HG02870 (cell line): ENCODE measurements at regions not wholly inside any gene's neighbourhood (a gene's known extent, or its start where the extent isn't known, plus 50 kb on each side); places are given as distances from the start of the nearest gene placed in this dataset.
"Not testable (repeated sequence)": the region's sequence is repeated elsewhere in the genome, so short reads cannot be mapped to it uniquely, and the experiment has no call there.

Source experiments
- ATAC-seq: cut with Tn5 transposase; IDR thresholded peaks from one replicate; pipeline ENCODE4 v1.9.1; 2021; ENCODE audit warnings: mild to moderate bottlenecking, moderate library complexity; ENCODE audit not compliant: unreplicated experiment

DNA sequence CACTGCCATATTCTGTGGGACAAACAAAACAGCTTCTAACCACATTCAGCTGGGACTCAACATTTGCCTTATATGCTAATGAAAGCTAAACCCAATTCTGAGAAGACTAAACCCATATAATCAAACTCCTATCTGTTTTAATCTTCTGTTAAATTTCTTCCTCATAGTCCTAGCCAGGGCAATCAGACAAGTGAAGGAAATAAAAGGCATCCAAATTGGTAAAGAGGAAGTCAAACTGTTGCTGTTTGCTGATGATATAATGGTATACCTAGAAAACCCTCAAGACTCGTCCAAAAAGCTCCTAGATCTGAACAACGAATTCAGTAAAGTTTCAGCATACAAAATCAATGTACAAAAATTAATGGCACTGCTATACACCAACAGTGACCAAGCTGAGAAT, 157.1 kb downstream of the PHLDA1 start:
- ATAC-seq, result no peak

DNA sequence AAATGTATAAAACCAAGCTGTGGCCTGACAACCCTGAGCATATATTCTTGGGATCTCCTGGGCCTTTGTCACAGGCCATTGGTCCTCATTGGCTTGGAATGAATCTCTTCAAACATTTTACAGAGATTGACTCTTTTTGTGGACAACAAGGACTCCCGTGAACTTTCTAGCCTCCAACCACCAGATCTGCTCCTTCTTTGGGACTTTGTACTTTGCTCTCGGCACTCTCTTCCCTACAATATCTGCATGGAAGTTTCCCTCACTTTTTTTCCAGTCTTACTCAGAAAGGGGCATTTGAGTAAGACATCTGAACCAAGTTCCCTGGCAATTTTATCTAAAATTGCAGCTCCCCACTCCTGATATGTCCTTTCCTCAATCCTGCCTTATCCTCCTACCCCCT, 158.8 kb downstream of the PHLDA1 start:
- no peak for ATAC-seq

GRCh38 chr12:75870878-75871277, 160.7 kb downstream of the PHLDA1 start:
- ATAC-seq, result no peak

DNA sequence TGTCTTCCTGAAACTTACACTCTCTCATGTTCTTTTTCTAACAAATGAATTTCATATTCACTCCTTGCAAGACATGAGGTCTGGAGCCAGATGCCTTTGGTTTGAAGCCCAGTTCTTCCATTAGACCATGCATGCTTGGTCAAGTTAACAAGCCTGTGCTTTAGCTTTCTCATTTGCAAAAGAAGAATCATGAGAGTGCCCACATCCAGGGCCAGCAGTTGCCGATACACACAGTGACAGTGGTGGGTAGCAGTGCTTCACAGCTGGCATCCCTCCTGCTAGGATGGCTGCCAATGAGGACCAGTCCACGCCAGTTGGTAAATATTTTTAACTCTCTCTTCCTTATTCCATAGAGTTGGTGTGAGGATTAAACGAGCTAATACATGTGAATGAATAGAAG, 163.1 kb downstream of the PHLDA1 start:
- no peak for ATAC-seq

DNA sequence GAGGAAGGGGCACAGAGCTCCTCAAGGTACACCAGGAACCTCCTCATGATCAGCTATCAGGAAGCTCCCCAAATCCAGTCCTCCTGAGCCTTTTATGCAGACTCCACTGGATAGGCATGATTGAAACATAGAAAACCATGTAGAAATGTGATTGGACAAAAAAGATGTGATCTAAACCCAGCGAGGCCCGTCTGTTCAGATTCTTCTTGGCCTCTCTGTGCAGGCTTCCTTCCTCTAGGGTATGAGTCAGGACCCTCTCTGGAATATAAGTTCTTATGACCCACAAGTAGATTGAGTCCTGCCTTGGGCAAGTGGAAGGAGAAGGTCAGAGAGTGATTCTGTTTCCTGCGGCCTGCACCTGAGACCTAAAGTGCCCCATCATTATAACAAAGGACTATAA, 166.3 kb downstream of the PHLDA1 start:
- no peak for ATAC-seq

GRCh38 chr12:75864161-75864560, 167.4 kb downstream of the PHLDA1 start:
- no peak for ATAC-seq

- no peak for ATAC-seq
Observed at GRCh38 chr12:75863533-75863932, 168.0 kb downstream of the PHLDA1 start.

DNA sequence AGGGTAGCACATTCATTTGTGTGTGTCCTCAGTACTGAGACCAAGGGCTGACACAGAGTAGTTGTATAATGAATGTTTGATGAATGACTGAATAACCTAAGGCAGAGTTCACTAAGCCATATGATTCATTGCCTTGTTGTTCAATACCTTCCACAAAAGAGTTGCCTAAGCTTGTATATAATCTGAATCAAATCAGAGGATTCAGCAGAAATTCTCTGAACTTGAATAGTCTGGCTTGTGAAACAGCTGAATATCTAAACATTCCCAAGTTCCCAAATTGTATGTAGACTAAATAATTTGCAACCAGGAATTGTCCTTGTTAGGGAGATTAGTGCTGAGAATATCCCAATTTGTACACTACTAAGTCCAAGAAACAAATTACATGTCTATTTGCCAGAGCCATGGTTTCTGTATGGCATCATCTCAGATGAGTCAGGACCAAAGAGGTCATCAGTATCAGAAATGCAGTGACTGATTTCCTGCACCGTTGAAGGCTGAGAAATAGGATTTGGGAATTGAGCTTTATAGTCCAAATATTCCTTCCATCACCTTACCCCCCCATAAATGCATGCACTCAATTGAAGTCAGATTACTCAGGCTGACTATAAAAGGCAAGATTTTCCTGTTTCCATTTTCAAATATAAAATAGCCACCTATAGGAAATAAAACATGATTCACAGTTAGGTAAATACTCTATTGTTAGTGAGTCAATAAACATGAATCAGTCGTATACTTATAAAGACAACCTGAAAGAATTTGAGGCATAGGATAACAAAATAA, 168.7 kb downstream of the PHLDA1 start:
- ATAC-seq, result no peak

DNA sequence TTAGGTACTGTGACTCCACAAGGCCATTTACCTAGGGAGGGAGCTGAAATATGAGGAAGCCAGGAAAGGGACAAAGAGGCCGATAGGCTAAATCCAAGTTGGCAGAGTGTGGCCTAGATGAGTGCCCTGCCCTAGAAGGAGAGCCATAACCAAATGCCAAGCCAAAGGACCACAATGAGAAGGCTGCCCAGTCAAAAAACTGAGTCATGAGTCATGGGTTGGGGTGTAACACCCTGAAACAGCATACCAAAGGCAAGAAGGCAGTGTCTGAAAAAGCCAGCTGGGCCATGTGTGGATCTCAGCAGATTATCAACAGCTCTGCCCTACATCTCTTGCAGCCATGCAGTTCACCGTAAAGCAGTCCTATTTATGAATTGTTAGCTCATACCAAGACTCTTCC, 171.7 kb downstream of the PHLDA1 start:
- no peak for ATAC-seq

DNA sequence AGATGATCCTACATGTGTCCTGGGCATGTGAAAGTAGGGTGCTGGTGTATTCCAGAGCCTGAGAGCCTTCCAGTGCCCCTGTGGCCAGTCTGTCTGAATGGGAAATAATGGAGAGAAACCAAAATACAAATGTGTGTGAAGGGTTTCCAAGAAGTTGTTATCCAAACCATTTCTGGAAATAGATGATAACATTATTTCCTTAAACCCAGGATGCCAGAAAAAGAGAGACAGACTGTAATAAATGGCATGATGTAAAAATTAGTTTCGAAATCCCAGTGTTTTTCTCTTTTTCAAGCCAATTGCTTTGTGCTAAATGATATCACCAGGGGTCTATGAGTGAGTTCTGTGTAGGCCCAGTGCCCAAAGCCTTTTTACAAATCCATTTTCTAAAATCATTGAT, 175.3 kb downstream of the PHLDA1 start:
- no peak for ATAC-seq

GRCh38 chr12:75855360-75855759, 176.2 kb downstream of the PHLDA1 start:
- ATAC-seq, result no peak

- no peak for ATAC-seq
Observed at GRCh38 chr12:75854681-75855309, 176.8 kb downstream of the PHLDA1 start.

GRCh38 chr12:75854137-75854536, 177.4 kb downstream of the PHLDA1 start:
- not testable (repeated sequence) for ATAC-seq

DNA sequence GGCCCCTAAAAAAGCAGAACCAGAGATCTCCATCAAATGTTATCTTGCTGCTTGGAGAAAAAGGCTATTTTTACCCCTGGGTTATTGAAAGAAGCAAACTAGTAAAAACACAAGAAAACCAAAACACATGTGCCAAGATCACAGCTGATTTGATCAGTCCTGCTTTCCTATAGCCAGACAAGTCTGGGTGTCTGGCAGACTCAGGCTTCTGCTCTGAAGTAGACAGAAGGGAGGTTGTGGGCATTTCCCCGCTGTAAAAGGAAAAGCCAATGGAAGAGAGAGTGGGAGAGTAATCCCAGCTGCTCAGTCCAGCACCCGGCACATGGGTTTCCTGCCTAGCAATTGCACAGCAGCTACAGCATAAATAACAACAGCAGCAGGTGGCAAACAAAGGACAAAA, 177.9 kb downstream of the PHLDA1 start:
- ATAC-seq, result no peak

GRCh38 chr12:75852956-75853355, 178.6 kb downstream of the PHLDA1 start:
- no peak for ATAC-seq

- no peak for ATAC-seq
Observed at GRCh38 chr12:75852143-75852542, 179.4 kb downstream of the PHLDA1 start.

- no peak for ATAC-seq
Observed at GRCh38 chr12:75850721-75851462, 180.7 kb downstream of the PHLDA1 start.

GRCh38 chr12:75848961-75849360, 182.6 kb downstream of the PHLDA1 start:
- ATAC-seq, result no peak

DNA sequence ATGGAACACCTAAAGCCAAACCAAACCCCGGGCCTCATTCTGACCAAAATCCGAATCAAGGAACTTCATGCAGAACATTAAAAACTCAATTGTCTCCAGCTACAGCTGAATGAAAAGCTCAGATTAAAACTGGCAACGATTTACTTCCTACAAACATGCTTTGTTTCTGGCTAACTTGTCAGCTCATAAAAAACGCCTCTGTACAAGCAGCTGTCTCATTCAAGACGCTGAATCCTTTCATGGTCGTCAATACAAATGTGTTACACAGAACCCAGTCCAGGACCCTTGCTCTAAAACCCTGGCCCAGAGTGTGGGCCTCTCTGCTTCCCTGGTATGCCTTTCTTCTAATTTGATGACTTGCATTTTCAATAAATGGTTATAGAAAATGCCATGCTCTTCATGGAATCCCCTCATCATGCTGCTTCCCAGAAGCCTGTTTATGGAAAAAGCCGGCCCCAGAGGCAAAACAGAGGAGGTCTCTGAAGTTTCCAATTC, 183.1 kb downstream of the PHLDA1 start:
- ATAC-seq, result no peak

- no peak for ATAC-seq
Observed at GRCh38 chr12:75846102-75846501, 185.5 kb downstream of the PHLDA1 start.

DNA sequence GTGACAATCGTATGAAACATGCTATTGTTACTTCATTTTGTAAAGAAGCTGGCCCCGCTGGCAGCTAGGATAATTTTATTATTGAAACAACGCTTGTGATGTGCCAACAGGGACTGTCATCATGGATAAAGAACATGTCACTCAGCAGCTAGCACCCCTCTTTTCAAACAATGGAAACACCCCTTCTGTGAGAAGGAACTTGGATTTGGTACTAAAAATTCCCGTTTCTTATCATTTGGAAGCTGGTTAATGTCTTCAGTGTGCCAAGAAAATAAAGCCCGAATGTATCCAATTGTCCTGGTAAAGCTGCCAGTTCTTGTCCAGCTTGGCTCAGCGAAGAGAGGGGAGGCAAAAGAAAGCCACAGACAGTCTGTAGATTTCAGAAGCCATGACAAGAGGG, 186.6 kb downstream of the PHLDA1 start:
- ATAC-seq, result no peak
